A549 (cell line): ENCODE measurements at regions not wholly inside any gene's neighbourhood (a gene's known extent, or its start where the extent isn't known, plus 50 kb on each side); places are given as distances from the start of the nearest gene placed in this dataset.

Experiments
- CHD2 ChIP-seq: fragments of 150-350 bp; IDR thresholded peaks from 2 replicates; pipeline ENCODE4 v1.6.1; 2014; ENCODE audit warnings: low read length; ENCODE audit not compliant: partially characterized antibody
- CHD4 ChIP-seq: fragments of 200-600 bp; sonication (generic); IDR thresholded peaks from 2 replicates; pipeline ENCODE4 v1.6.1; 2016; ENCODE audit warnings: antibody characterized with exemption, mild to moderate bottlenecking, borderline replicate concordance
- JUN ChIP-seq, 2 experiments: fragments of >200 bp; sonication (Bioruptor Twin); formaldehyde crosslinking; IDR thresholded peaks; 2 replicates in 1 of 2; 3 replicates in 1 of 2; pipeline ENCODE4 v1.6.1; 2016 to 2017
- KDM5A ChIP-seq: fragments of 200-600 bp; sonication (generic); IDR thresholded peaks from 2 replicates; pipeline ENCODE4 v1.6.1; 2016; ENCODE audit warnings: antibody characterized with exemption, mild to moderate bottlenecking
- POLR2A ChIP-seq: IDR thresholded peaks from 2 replicates; pipeline ENCODE4 v1.6.1; 2012; ENCODE audit warnings: mild to moderate bottlenecking, low read length
- SREBF2 ChIP-seq: fragments of 450-650 bp; IDR thresholded peaks from 2 replicates; pipeline ENCODE4 v1.6.1; 2014; ENCODE audit warnings: mild to moderate bottlenecking, moderate library complexity
- TF ChIP-seq, protein P1 (sequence below): fragments of >200 bp; sonication (Bioruptor Twin); formaldehyde crosslinking; IDR thresholded peaks from 3 replicates; pipeline ENCODE4 v1.5.1; 2016
- TF ChIP-seq, protein P2 (sequence below): fragments of 450-650 bp; IDR thresholded peaks from 2 replicates; pipeline ENCODE4 v1.6.1; 2014; ENCODE audit warnings: antibody characterized with exemption
- TF ChIP-seq, protein P3 (sequence below): fragments of 200-600 bp; sonication (generic); IDR thresholded peaks from 2 replicates; pipeline ENCODE4 v1.6.1; 2016; ENCODE audit warnings: antibody characterized with exemption, mild to moderate bottlenecking, moderate library complexity
- TF ChIP-seq, protein P4 (sequence below): IDR thresholded peaks from 2 replicates; pipeline ENCODE4 v1.6.1; 2012

DNA sequence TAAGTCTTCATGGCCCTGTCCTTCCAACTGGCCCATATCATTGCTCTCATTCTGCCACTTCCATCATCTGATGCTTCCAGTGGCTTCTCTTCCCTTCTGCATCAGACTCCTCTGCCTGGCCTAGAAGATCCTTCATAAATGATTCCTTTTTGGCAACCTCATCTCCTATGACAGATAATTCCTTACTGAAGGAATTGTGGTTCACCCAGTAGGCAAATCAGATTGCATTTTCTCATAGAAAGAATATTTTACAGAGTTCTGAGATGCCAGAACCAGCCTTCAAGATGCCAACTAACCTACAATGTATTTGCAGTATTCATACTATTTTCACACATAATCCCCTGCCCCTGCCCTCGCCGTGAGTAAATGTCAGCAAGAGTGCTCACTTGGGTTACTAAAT is 423.0 kb upstream of the TGFBR2 start:
- TF ChIP-seq, protein P1, sequence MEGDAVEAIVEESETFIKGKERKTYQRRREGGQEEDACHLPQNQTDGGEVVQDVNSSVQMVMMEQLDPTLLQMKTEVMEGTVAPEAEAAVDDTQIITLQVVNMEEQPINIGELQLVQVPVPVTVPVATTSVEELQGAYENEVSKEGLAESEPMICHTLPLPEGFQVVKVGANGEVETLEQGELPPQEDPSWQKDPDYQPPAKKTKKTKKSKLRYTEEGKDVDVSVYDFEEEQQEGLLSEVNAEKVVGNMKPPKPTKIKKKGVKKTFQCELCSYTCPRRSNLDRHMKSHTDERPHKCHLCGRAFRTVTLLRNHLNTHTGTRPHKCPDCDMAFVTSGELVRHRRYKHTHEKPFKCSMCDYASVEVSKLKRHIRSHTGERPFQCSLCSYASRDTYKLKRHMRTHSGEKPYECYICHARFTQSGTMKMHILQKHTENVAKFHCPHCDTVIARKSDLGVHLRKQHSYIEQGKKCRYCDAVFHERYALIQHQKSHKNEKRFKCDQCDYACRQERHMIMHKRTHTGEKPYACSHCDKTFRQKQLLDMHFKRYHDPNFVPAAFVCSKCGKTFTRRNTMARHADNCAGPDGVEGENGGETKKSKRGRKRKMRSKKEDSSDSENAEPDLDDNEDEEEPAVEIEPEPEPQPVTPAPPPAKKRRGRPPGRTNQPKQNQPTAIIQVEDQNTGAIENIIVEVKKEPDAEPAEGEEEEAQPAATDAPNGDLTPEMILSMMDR, result no peak
- TF ChIP-seq, protein P2, sequence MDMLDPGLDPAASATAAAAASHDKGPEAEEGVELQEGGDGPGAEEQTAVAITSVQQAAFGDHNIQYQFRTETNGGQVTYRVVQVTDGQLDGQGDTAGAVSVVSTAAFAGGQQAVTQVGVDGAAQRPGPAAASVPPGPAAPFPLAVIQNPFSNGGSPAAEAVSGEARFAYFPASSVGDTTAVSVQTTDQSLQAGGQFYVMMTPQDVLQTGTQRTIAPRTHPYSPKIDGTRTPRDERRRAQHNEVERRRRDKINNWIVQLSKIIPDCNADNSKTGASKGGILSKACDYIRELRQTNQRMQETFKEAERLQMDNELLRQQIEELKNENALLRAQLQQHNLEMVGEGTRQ, result no peak
- TF ChIP-seq, protein P3, sequence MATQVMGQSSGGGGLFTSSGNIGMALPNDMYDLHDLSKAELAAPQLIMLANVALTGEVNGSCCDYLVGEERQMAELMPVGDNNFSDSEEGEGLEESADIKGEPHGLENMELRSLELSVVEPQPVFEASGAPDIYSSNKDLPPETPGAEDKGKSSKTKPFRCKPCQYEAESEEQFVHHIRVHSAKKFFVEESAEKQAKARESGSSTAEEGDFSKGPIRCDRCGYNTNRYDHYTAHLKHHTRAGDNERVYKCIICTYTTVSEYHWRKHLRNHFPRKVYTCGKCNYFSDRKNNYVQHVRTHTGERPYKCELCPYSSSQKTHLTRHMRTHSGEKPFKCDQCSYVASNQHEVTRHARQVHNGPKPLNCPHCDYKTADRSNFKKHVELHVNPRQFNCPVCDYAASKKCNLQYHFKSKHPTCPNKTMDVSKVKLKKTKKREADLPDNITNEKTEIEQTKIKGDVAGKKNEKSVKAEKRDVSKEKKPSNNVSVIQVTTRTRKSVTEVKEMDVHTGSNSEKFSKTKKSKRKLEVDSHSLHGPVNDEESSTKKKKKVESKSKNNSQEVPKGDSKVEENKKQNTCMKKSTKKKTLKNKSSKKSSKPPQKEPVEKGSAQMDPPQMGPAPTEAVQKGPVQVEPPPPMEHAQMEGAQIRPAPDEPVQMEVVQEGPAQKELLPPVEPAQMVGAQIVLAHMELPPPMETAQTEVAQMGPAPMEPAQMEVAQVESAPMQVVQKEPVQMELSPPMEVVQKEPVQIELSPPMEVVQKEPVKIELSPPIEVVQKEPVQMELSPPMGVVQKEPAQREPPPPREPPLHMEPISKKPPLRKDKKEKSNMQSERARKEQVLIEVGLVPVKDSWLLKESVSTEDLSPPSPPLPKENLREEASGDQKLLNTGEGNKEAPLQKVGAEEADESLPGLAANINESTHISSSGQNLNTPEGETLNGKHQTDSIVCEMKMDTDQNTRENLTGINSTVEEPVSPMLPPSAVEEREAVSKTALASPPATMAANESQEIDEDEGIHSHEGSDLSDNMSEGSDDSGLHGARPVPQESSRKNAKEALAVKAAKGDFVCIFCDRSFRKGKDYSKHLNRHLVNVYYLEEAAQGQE, result no peak
- TF ChIP-seq POLR2A (no peak), JUN (IDR thresholded peaks at IDR 0.05) (no peak), SREBF2 (no peak), CHD2 (no peak), CHD4 (no peak), KDM5A (no peak)
- TF ChIP-seq, protein P4, sequence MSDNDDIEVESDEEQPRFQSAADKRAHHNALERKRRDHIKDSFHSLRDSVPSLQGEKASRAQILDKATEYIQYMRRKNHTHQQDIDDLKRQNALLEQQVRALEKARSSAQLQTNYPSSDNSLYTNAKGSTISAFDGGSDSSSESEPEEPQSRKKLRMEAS, result no peak
